HAP-1 (cell line): ENCODE measurements at regions not wholly inside any gene's neighbourhood (a gene's known extent, or its start where the extent isn't known, plus 50 kb on each side); places are given as distances from the start of the nearest gene placed in this dataset.

Experiments used
- DNase-seq, 2 experiments: peaks; one replicate each; pipeline ENCODE4 v3.0.0-alpha.2; 2016 to 2020; ENCODE audit warnings: low spot score in 2 of 2
- H3K27me3 ChIP-seq: fragments of 250-450 bp; sonication (Bioruptor Pico); 2 replicates; pipeline ENCODE4 v1.5.1; 2020; ENCODE audit warnings: low read depth, mild to moderate bottlenecking, moderate library complexity
- H3K36me3 ChIP-seq: fragments of 250-450 bp; sonication (Bioruptor Pico); replicated peaks from 2 replicates; pipeline ENCODE4 v1.5.1; 2020; ENCODE audit warnings: mild to moderate bottlenecking
- H3K4me1 ChIP-seq: fragments of 250-450 bp; sonication (Bioruptor Pico); 2 replicates; pipeline ENCODE4 v1.5.1; 2020; ENCODE audit warnings: mild to moderate bottlenecking
- H3K4me3 ChIP-seq: fragments of 250-450 bp; sonication (Bioruptor Pico); 2 replicates; pipeline ENCODE4 v1.5.1; 2020; ENCODE audit warnings: mild to moderate bottlenecking, moderate library complexity
- H3K9me3 ChIP-seq: fragments of 250-450 bp; sonication (Bioruptor Pico); 2 replicates; pipeline ENCODE4 v1.5.1; 2020; ENCODE audit warnings: mild to moderate bottlenecking, moderate library complexity
- in situ Hi-C: fragments of 300-500 bp; cut with MboI; formaldehyde crosslinking; loops from 3 replicates; pipeline ENCODE4 v1.14.3; 2020; ENCODE audit warnings: low sequenced_read_pairs, inconsistent platforms, mixed read lengths

- in situ Hi-C loops = no loop called here
- Histone ChIP-seq H3K4me1 (no peaks in the 10 kb centered on the region), H3K36me3 (no peaks in the 10 kb centered on the region), H3K9me3 (no peaks in the 10 kb centered on the region), H3K4me3 (no peak overlapping the region), H3K27me3 (no peaks in the 10 kb centered on the region)
- no peak for DNase-seq
Observed at GRCh38 chr7:53920011-53920410, 622.2 kb upstream of the VSTM2A start.

- no peak for DNase-seq
- Histone ChIP-seq H3K4me1 (no peaks in the 10 kb centered on the region), H3K4me3 (no peak overlapping the region), H3K27me3 (no peaks in the 10 kb centered on the region), H3K36me3 (no peaks in the 10 kb centered on the region), H3K9me3 (no peaks in the 10 kb centered on the region)
- in situ Hi-C loops = no loop called here
Observed at GRCh38 chr7:53940483-53940882, 601.7 kb upstream of the VSTM2A start.

- no peaks in the 10 kb centered on the region for H3K36me3 ChIP-seq
Observed at GRCh38 chr7:53947732-53948131, 594.4 kb upstream of the VSTM2A start.

GRCh38 chr7:53965716-53966115, 576.5 kb upstream of the VSTM2A start:
- Histone ChIP-seq H3K27me3 (no peaks in the 10 kb centered on the region), H3K4me1 (no peaks in the 10 kb centered on the region), H3K36me3 (no peaks in the 10 kb centered on the region), H3K4me3 (no peak overlapping the region), H3K9me3 (no peaks in the 10 kb centered on the region)
- in situ Hi-C loops = no loop called here
- DNase-seq = no peak

More at GRCh38 chr7:53947732-53948131, 594.4 kb upstream of the VSTM2A start:
- no peak for DNase-seq
- no peaks in the 10 kb centered on the region for H3K27me3 ChIP-seq
- no peaks in the 10 kb centered on the region for H3K4me1 ChIP-seq
- H3K9me3 ChIP-seq = no peaks in the 10 kb centered on the region
- in situ Hi-C loops = no loop called here
- no peak overlapping the region for H3K4me3 ChIP-seq

- in situ Hi-C loops = no loop called here
- Histone ChIP-seq H3K4me3 (no peak overlapping the region), H3K9me3 (no peaks in the 10 kb centered on the region), H3K27me3 (no peaks in the 10 kb centered on the region), H3K36me3 (no peaks in the 10 kb centered on the region), H3K4me1 (no peaks in the 10 kb centered on the region)
- no peak for DNase-seq
Observed at GRCh38 chr7:53983480-53983879, 558.7 kb upstream of the VSTM2A start.

GRCh38 chr7:53984776-53985175, 557.4 kb upstream of the VSTM2A start:
- Histone ChIP-seq H3K9me3 (no peaks in the 10 kb centered on the region), H3K27me3 (no peaks in the 10 kb centered on the region), H3K4me1 (no peaks in the 10 kb centered on the region), H3K36me3 (no peaks in the 10 kb centered on the region), H3K4me3 (no peak overlapping the region)
- in situ Hi-C loops = no loop called here
- no peak for DNase-seq

- in situ Hi-C loops = no loop called here
- H3K4me3 ChIP-seq = no peak overlapping the region
- H3K4me1 ChIP-seq = no peaks in the 10 kb centered on the region
- H3K27me3 ChIP-seq = no peaks in the 10 kb centered on the region
- no peak for DNase-seq
- no peaks in the 10 kb centered on the region for H3K36me3 ChIP-seq
- no peaks in the 10 kb centered on the region for H3K9me3 ChIP-seq
Observed at GRCh38 chr7:53988376-53988775, 553.8 kb upstream of the VSTM2A start.

GRCh38 chr7:53993224-53993623, 549.0 kb upstream of the VSTM2A start:
- DNase-seq = peak in 1 of 2 experiments; percentile 3
- H3K4me3 ChIP-seq = no peak overlapping the region
- H3K27me3 ChIP-seq = no peaks in the 10 kb centered on the region
- no peaks in the 10 kb centered on the region for H3K4me1 ChIP-seq
- in situ Hi-C loops = no loop called here
- no peaks in the 10 kb centered on the region for H3K9me3 ChIP-seq
- H3K36me3 ChIP-seq = no peaks in the 10 kb centered on the region

GRCh38 chr7:53996876-53997275, 545.3 kb upstream of the VSTM2A start:
- DNase-seq = no peak
- in situ Hi-C loops = no loop called here
- Histone ChIP-seq H3K4me3 (no peak overlapping the region), H3K27me3 (no peaks in the 10 kb centered on the region), H3K4me1 (no peaks in the 10 kb centered on the region), H3K9me3 (no peaks in the 10 kb centered on the region), H3K36me3 (no peaks in the 10 kb centered on the region)

- Histone ChIP-seq H3K4me3 (no peak overlapping the region), H3K4me1 (no peaks in the 10 kb centered on the region), H3K9me3 (no peaks in the 10 kb centered on the region), H3K27me3 (no peaks in the 10 kb centered on the region), H3K36me3 (no peaks in the 10 kb centered on the region)
- no peak for DNase-seq
- in situ Hi-C loops = no loop called here
Observed at GRCh38 chr7:54014765-54015164, 527.4 kb upstream of the VSTM2A start.

- H3K36me3 ChIP-seq = no peaks in the 10 kb centered on the region
- H3K27me3 ChIP-seq = no peaks in the 10 kb centered on the region
- in situ Hi-C loops = no loop called here
- H3K9me3 ChIP-seq = no peaks in the 10 kb centered on the region
- DNase-seq = no peak
- no peak overlapping the region for H3K4me3 ChIP-seq
- no peaks in the 10 kb centered on the region for H3K4me1 ChIP-seq
Observed at GRCh38 chr7:54015251-54015650, 526.9 kb upstream of the VSTM2A start.

- Histone ChIP-seq H3K27me3 (no peaks in the 10 kb centered on the region), H3K4me1 (no peaks in the 10 kb centered on the region), H3K36me3 (no peaks in the 10 kb centered on the region), H3K9me3 (no peaks in the 10 kb centered on the region), H3K4me3 (no peak overlapping the region)
- no peak for DNase-seq
- in situ Hi-C loops = no loop called here
Observed at GRCh38 chr7:54037873-54038272, 504.3 kb upstream of the VSTM2A start.

GRCh38 chr7:54060643-54061042, 481.5 kb upstream of the VSTM2A start:
- Histone ChIP-seq H3K9me3 (no peaks in the 10 kb centered on the region), H3K4me3 (no peak overlapping the region), H3K27me3 (no peaks in the 10 kb centered on the region), H3K36me3 (no peaks in the 10 kb centered on the region), H3K4me1 (no peaks in the 10 kb centered on the region)
- in situ Hi-C loops = no loop called here
- no peak for DNase-seq

- Histone ChIP-seq H3K4me3 (no peak overlapping the region), H3K27me3 (no peaks in the 10 kb centered on the region), H3K4me1 (no peaks in the 10 kb centered on the region), H3K9me3 (no peaks in the 10 kb centered on the region), H3K36me3 (no peaks in the 10 kb centered on the region)
- no peak for DNase-seq
- in situ Hi-C loops = no loop called here
Observed at GRCh38 chr7:54066643-54067042, 475.5 kb upstream of the VSTM2A start.

- no peaks in the 10 kb centered on the region for H3K9me3 ChIP-seq
- in situ Hi-C loops = no loop called here
- H3K27me3 ChIP-seq = no peaks in the 10 kb centered on the region
- no peaks in the 10 kb centered on the region for H3K36me3 ChIP-seq
- no peaks in the 10 kb centered on the region for H3K4me1 ChIP-seq
- no peak for DNase-seq
- no peak overlapping the region for H3K4me3 ChIP-seq
Observed at GRCh38 chr7:54069843-54070242, 472.3 kb upstream of the VSTM2A start.
